Nephron progenitor cell (in vitro differentiated cells): ENCODE measurements at regions not wholly inside any gene's neighbourhood (a gene's known extent, or its start where the extent isn't known, plus 50 kb on each side); places are given as distances from the start of the nearest gene placed in this dataset.

Source experiments
- DNase-seq: peaks from one replicate; pipeline ENCODE4 v3.0.0; 2021
- H3K27ac Mint-ChIP-seq: 2 replicates; pipeline ENCODE4 v1.8.0; 2021; ENCODE audit warnings: mild to moderate bottlenecking, moderate library complexity, mixed read lengths
- H3K27me3 Mint-ChIP-seq: 2 replicates; pipeline ENCODE4 v1.8.0; 2021; ENCODE audit warnings: mild to moderate bottlenecking, low read depth, mixed read lengths; ENCODE audit not compliant: poor library complexity
- H3K36me3 Mint-ChIP-seq: 2 replicates; pipeline ENCODE4 v1.8.0; 2021; ENCODE audit warnings: low read depth, mixed read lengths
- H3K4me1 Mint-ChIP-seq: 2 replicates; pipeline ENCODE4 v1.8.0; 2021; ENCODE audit warnings: mixed read lengths
- H3K4me3 Mint-ChIP-seq: 2 replicates; pipeline ENCODE4 v1.8.0; 2021; ENCODE audit warnings: mild to moderate bottlenecking, moderate library complexity, mixed read lengths
- H3K9me3 Mint-ChIP-seq: 2 replicates; pipeline ENCODE4 v1.8.0; 2021; ENCODE audit warnings: mild to moderate bottlenecking, moderate library complexity, mixed read lengths
- TF ChIP-seq, protein P1 (sequence below): fragments of 200-600 bp; sonication (generic); IDR thresholded peaks from 2 replicates; pipeline ENCODE4 v1.5.0; 2021; ENCODE audit warnings: antibody characterized with exemption

DNA sequence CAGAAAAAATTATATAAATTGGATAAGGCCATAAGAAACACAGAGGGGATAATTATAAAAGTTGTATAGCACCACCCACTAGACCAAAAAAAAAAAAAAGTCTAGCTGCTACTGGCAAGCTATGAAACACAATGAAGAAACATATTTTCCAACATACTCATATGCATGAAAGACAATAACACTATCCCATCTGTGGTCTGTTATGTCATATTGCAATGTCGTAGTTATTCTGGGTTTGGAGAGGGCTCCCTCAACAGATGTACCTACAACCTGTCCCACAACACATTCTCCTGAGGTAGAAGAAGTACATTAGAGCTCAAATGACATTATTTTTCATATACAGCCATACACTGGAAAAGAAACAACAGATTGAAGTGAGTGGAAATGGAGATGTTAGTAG lies 517.6 kb upstream of the ADGRL4 start:
- Mint-ChIP-seq H3K4me1 (no peaks in the 10 kb centered on the region), H3K27me3 (no peaks in the 10 kb centered on the region), H3K9me3 (no peaks in the 10 kb centered on the region), H3K4me3 (no peak overlapping the region), H3K27ac (no peak overlapping the region), H3K36me3 (no peaks in the 10 kb centered on the region)
- TF ChIP-seq, protein P1, sequence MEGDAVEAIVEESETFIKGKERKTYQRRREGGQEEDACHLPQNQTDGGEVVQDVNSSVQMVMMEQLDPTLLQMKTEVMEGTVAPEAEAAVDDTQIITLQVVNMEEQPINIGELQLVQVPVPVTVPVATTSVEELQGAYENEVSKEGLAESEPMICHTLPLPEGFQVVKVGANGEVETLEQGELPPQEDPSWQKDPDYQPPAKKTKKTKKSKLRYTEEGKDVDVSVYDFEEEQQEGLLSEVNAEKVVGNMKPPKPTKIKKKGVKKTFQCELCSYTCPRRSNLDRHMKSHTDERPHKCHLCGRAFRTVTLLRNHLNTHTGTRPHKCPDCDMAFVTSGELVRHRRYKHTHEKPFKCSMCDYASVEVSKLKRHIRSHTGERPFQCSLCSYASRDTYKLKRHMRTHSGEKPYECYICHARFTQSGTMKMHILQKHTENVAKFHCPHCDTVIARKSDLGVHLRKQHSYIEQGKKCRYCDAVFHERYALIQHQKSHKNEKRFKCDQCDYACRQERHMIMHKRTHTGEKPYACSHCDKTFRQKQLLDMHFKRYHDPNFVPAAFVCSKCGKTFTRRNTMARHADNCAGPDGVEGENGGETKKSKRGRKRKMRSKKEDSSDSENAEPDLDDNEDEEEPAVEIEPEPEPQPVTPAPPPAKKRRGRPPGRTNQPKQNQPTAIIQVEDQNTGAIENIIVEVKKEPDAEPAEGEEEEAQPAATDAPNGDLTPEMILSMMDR = no peak
- DNase-seq = no peak

DNA sequence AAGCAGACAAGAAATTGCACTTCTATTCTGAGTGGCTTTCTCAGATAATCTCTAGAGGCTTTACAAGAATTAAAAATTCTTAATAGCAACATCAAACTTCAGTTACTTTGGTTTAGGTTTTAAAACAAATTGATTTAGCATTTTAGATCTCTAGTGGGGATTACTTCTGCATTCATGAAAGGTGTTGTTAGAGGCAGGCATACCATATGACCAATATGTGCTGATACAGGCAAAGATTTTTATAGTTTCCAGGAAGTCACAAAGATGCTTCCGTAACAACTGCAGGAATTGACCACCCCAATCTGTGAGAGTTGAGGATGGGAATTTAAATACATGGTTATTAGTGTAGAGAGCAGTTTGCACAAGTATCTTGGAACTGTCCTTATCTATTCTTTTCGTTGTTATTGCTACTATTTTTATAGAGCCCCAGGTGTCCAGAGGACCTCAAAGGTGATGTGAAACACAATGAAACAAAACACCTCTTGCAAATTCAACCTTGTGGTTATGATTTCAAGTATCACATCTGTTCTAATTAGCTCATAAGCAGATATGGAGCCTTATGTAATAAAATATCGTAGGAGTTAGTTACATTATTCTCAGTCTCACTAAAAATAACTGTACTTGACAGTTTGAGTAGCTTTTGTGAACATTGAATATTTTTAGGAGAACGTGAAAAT lies 512.7 kb upstream of the ADGRL4 start:
- peaks cover 18% of the 10 kb centered on the region for H3K9me3 Mint-ChIP-seq
- peaks cover 5% of the 10 kb centered on the region for H3K36me3 Mint-ChIP-seq
- TF ChIP-seq, protein P1 = no peak
- H3K4me1 Mint-ChIP-seq = peaks cover 4% of the 10 kb centered on the region
- H3K27me3 Mint-ChIP-seq = peaks cover 4% of the 10 kb centered on the region
- H3K4me3 Mint-ChIP-seq = no peak overlapping the region
- no peak for DNase-seq
- H3K27ac Mint-ChIP-seq = no peak overlapping the region

DNA sequence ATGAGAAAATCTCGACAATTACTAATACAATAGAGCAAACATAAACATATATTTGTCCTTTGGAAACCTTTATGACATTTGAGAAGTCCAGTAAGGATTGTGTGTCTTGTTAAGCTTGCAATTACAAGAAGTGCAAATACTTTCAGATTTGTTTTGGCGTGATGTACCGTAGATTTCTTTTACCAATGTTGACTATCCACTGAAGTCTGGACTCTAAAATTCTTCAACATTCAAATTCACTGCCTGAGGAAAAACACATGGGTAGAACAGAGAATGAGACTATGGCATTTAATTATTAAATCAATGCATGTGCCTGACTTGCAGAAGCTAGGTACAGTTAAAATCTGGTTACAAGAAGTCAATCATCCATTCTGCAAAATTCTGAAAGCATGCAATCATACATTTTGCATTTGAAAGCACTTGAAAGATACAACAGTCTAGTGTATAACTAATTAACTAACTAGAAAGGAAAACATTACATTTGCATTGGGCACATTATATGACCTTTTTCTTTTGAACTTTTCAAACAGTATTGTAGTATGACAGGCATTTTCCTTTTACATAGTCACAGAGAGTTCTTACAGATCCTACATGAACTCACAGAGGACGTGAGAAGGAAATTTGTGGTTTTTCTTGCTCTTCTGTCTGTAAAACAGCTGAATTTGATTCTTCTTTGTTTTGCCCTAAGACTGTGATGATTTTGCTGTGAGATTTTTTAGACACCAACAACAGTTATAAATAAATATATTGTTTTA lies 511.1 kb upstream of the ADGRL4 start:
- Mint-ChIP-seq H3K9me3 (peaks cover 21% of the 10 kb centered on the region), H3K27ac (no peak overlapping the region), H3K36me3 (peaks cover 5% of the 10 kb centered on the region), H3K4me1 (peaks cover 4% of the 10 kb centered on the region), H3K27me3 (peaks cover 4% of the 10 kb centered on the region), H3K4me3 (no peak overlapping the region)
- TF ChIP-seq, protein P1 = no peak
- no peak for DNase-seq

DNA sequence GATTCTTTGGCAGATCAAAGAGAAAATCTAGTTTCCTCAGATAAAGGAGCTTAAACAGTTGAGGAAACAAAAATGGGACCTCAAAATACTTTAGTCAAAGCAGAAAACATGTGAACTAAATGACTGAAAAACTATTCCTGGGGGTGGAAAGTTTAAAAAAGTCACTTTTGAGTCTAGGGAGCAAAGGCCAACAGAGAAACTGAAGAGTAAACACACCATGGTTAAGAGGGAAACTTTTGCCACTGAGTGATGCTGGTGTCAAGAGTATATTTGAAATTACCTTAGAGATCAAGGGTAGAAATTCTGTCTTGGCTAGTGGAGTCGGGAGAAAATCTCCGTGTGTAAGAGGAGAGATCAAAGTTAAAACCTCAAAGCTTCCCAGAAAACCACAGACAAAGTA lies 501.2 kb upstream of the ADGRL4 start:
- Mint-ChIP-seq H3K27ac (no peak overlapping the region), H3K4me1 (peaks cover 7% of the 10 kb centered on the region), H3K4me3 (no peak overlapping the region), H3K36me3 (no peaks in the 10 kb centered on the region), H3K9me3 (no peaks in the 10 kb centered on the region), H3K27me3 (peaks cover 7% of the 10 kb centered on the region)
- DNase-seq = no peak
- TF ChIP-seq, protein P1 = no peak

DNA sequence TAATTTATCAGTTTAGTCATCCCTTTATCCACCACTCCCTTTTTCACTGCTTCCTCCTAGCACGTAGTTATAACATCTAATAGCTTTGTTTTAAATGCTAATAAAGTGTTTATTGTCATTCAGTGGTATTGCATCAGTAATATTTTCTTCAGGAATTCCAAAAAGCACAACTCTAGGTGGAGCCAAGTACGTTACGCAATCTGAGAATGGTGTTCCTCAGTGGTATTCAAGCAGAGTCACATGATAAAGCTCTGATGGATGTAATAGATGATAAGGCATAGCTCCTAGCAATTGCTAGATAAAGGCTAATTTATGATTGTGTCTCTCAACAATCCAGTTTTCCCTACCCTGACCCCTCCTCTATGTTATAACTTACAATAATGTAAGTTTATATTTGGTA lies 494.6 kb upstream of the ADGRL4 start:
- Mint-ChIP-seq H3K9me3 (no peaks in the 10 kb centered on the region), H3K27ac (no peak overlapping the region), H3K4me1 (peaks cover 35% of the 10 kb centered on the region), H3K36me3 (no peaks in the 10 kb centered on the region), H3K27me3 (peaks cover 7% of the 10 kb centered on the region), H3K4me3 (no peak overlapping the region)
- TF ChIP-seq, protein P1 = no peak
- DNase-seq = no peak
